GM12878 (cell line): ENCODE measurements at regions not wholly inside any gene's neighbourhood (a gene's known extent, or its start where the extent isn't known, plus 50 kb on each side); places are given as distances from the start of the nearest gene placed in this dataset.

Source experiments
- CBFB ChIP-seq: IDR thresholded peaks from 2 replicates; pipeline ENCODE4 v1.6.1; 2016; ENCODE audit warnings: antibody characterized with exemption, low read depth
- CTCF ChIP-seq, 3 experiments: IDR thresholded peaks in 2 of 3; conservative IDR thresholded peaks in 1 of 3; 2 replicates each; pipeline ENCODE4 v1.5.1; 2011; ENCODE audit warnings: low read depth in 3 of 3, low read length in 3 of 3, mild to moderate bottlenecking in 3 of 3, control low read depth in 2 of 3, moderate library complexity in 2 of 3, inconsistent platforms in 1 of 3, mixed read lengths in 1 of 3; ENCODE audit not compliant: control insufficient read depth in 2 of 3, insufficient read depth in 1 of 3; ENCODE audit errors: extremely low read depth in 1 of 3
- EP300 ChIP-seq, 2 experiments: fragments of 150-350 bp in 1 of 2; IDR thresholded peaks; 2 replicates each; pipeline ENCODE4 v1.6.1; 2011 to 2012; ENCODE audit warnings: low read depth in 2 of 2, low read length in 2 of 2, borderline replicate concordance in 1 of 2, improper control_type of control experiment in 1 of 2, inconsistent platforms in 1 of 2; ENCODE audit not compliant: control insufficient read depth in 1 of 2
- GATAD2B ChIP-seq: fragments of 450-650 bp; conservative IDR thresholded peaks from 2 replicates; pipeline ENCODE4 v1.6.1; 2017; ENCODE audit warnings: low read depth, mild to moderate bottlenecking, moderate library complexity
- MEF2A ChIP-seq: IDR thresholded peaks from 2 replicates; pipeline ENCODE4 v1.6.1; 2011; ENCODE audit warnings: low read depth, mild to moderate bottlenecking, low read length, moderate library complexity; ENCODE audit not compliant: insufficient read depth
- RCOR1 ChIP-seq: conservative IDR thresholded peaks from 2 replicates; pipeline ENCODE4 v1.6.1; 2012; ENCODE audit warnings: low read depth, low read length, improper control_type of control experiment
- RELA ChIP-seq: fragments of 450-650 bp; IDR thresholded peaks from 2 replicates; pipeline ENCODE4 v1.8.0; 2014; ENCODE audit warnings: borderline replicate concordance; ENCODE audit not compliant: partially characterized antibody
- RFX5 ChIP-seq: IDR thresholded peaks from 2 replicates; pipeline ENCODE4 v1.6.1; 2011; ENCODE audit warnings: low read depth, low read length, improper control_type of control experiment
- SP1 ChIP-seq: IDR thresholded peaks from one replicate; pipeline ENCODE4 v1.6.1; 2011; ENCODE audit warnings: low read depth, low read length
- TCF3 ChIP-seq: IDR thresholded peaks from 2 replicates; pipeline ENCODE4 v1.6.1; 2012; ENCODE audit warnings: low read depth, mild to moderate bottlenecking, low read length, borderline replicate concordance; ENCODE audit not compliant: insufficient read depth
- TF ChIP-seq, protein P1 (sequence below): IDR thresholded peaks from 2 replicates; pipeline ENCODE4 v1.6.1; 2012; ENCODE audit warnings: mild to moderate bottlenecking, low read depth, low read length

- TF ChIP-seq GATAD2B (no peak), CTCF (IDR thresholded peaks at IDR 0.05 in 2 of 3, conservative IDR thresholded peaks at IDR 0.05 in 1 of 3; ENCODE audit: control insufficient read depth in 2 of 3, extremely low read depth in 1 of 3, insufficient read depth in 1 of 3, low read depth in 3 of 3, low read length in 3 of 3) (no peak), RCOR1 (no peak), CBFB (no peak), RFX5 (no peak), RELA (no peak), MEF2A (no peak), EP300 (IDR thresholded peaks at IDR 0.05; ENCODE audit: borderline replicate concordance in 1 of 2, control insufficient read depth in 1 of 2, low read depth in 2 of 2, low read length in 2 of 2) (no peak), SP1 (no peak), TCF3 (no peak)
- TF ChIP-seq, protein P1, sequence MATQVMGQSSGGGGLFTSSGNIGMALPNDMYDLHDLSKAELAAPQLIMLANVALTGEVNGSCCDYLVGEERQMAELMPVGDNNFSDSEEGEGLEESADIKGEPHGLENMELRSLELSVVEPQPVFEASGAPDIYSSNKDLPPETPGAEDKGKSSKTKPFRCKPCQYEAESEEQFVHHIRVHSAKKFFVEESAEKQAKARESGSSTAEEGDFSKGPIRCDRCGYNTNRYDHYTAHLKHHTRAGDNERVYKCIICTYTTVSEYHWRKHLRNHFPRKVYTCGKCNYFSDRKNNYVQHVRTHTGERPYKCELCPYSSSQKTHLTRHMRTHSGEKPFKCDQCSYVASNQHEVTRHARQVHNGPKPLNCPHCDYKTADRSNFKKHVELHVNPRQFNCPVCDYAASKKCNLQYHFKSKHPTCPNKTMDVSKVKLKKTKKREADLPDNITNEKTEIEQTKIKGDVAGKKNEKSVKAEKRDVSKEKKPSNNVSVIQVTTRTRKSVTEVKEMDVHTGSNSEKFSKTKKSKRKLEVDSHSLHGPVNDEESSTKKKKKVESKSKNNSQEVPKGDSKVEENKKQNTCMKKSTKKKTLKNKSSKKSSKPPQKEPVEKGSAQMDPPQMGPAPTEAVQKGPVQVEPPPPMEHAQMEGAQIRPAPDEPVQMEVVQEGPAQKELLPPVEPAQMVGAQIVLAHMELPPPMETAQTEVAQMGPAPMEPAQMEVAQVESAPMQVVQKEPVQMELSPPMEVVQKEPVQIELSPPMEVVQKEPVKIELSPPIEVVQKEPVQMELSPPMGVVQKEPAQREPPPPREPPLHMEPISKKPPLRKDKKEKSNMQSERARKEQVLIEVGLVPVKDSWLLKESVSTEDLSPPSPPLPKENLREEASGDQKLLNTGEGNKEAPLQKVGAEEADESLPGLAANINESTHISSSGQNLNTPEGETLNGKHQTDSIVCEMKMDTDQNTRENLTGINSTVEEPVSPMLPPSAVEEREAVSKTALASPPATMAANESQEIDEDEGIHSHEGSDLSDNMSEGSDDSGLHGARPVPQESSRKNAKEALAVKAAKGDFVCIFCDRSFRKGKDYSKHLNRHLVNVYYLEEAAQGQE: no peak
Observed at GRCh38 chr3:82376883-82377282, 615.4 kb upstream of the GBE1 start.
